ENCODE measurements at regions not wholly inside any gene's neighbourhood (a gene's known extent, or its start where the extent isn't known, plus 50 kb on each side); places are given as distances from the start of the nearest gene placed in this dataset.

DNA sequence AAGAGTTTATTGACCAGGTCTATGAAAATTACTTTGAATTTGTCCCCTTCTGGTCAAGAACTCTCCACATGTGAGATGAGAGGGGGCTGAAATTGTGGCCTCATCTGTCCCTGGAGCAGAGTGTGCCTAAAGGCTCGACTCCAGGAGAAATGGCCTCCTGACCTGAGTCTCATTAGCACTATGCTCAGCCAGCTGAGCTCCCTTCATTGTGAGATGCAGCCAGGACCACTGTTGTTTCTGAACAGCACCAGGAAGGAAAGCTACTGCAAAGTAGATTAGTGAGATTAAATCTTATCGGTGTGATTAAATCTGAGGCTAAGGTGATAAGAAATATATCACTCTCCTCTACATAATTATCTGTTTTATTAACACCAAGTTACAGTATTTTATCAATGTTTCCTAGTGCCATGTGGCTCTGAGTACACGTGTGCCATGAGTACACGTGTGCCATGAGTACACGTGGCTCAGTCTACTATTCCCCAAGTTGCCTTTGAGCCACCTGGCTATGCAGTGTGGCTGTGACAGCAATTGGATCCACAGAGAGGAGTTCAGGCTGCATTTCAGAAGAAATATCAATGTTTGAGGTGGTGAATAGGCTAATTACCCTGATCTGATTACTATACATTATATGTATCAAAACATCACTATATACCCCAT lies 126.9 kb downstream of the IPMK start:
- no peak overlapping the region for H3K4me3 ChIP-seq (ENCODE audit: low read depth in 2 of 2, low read length in 2 of 2)
- H3K4me1 ChIP-seq (ENCODE audit: control insufficient read depth, insufficient read depth, low read length): no peaks in the 10 kb centered on the region
- in situ Hi-C loops (cut with HindIII; ENCODE audit: low pct_unique_long_range_greater_than_20kb, low sequenced_read_pairs): no loop called here
- POLR2A ChIA-PET: no interaction called here
- H3K27me3 ChIP-seq (ENCODE audit: control insufficient read depth, insufficient read depth, low read length): no peaks in the 10 kb centered on the region; the same call in 1 of the 2 replicates
- DNase-seq (ENCODE audit: low read depth, low spot score): no peak
- no peaks in the 10 kb centered on the region for H3K36me3 ChIP-seq (ENCODE audit: control insufficient read depth, insufficient read depth, low read length)
- CTCF ChIA-PET: no interaction called here
- no peak overlapping the region for H3K27ac ChIP-seq (ENCODE audit: low read length)
- no peak for ATAC-seq
- BruUV-seq (replicated peaks): no TSS peak
- intact Hi-C loops (cut with micrococcal nuclease; ENCODE audit: unreplicated experiment): no loop called here
- no peaks in the 10 kb centered on the region for H3K9me3 ChIP-seq (ENCODE audit: control insufficient read depth, insufficient read depth, low read depth, low read length)
- TF ChIP-seq SIN3A (IDR thresholded peaks at IDR 0.05; ENCODE audit: borderline replicate concordance, insufficient read depth, low read depth, low read length): no peak
- no peak for TF ChIP-seq TCF7L2 (IDR thresholded peaks at IDR 0.05; ENCODE audit: low read depth, low read length)
- TF ChIP-seq POLR2AphosphoS5 (IDR thresholded peaks at IDR 0.05; ENCODE audit: low read depth, low read length): no peak
- TF ChIP-seq, protein P1, sequence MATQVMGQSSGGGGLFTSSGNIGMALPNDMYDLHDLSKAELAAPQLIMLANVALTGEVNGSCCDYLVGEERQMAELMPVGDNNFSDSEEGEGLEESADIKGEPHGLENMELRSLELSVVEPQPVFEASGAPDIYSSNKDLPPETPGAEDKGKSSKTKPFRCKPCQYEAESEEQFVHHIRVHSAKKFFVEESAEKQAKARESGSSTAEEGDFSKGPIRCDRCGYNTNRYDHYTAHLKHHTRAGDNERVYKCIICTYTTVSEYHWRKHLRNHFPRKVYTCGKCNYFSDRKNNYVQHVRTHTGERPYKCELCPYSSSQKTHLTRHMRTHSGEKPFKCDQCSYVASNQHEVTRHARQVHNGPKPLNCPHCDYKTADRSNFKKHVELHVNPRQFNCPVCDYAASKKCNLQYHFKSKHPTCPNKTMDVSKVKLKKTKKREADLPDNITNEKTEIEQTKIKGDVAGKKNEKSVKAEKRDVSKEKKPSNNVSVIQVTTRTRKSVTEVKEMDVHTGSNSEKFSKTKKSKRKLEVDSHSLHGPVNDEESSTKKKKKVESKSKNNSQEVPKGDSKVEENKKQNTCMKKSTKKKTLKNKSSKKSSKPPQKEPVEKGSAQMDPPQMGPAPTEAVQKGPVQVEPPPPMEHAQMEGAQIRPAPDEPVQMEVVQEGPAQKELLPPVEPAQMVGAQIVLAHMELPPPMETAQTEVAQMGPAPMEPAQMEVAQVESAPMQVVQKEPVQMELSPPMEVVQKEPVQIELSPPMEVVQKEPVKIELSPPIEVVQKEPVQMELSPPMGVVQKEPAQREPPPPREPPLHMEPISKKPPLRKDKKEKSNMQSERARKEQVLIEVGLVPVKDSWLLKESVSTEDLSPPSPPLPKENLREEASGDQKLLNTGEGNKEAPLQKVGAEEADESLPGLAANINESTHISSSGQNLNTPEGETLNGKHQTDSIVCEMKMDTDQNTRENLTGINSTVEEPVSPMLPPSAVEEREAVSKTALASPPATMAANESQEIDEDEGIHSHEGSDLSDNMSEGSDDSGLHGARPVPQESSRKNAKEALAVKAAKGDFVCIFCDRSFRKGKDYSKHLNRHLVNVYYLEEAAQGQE (IDR thresholded peaks at IDR 0.05; ENCODE audit: insufficient read depth in 1 of 2, low read depth in 2 of 2, low read length in 1 of 2): no peak

DNA sequence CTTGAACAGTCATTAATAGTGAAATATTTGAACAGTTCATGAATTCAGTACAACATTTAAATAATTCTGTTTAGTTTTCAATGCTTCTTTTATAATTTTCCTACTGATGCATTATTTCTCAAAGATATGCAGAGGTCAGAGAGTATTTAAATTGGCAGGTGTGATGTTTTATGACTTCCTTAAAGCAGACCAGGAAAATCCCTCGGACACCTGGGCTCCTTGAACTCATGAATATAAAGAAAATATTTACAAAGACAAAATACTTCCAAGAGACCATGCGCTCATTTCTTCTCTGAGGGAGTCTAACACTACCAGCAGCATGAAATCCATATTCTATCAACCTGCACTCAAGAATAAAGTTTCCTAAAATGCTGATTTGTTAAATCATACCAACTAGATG lies 127.6 kb downstream of the IPMK start:
- ChIA-PET POLR2A (no interaction called here), CTCF (no interaction called here)
- no TSS peak for BruUV-seq (replicated peaks)
- H3K27ac ChIP-seq (ENCODE audit: low read length): no peak overlapping the region
- H3K4me1 ChIP-seq (ENCODE audit: control insufficient read depth, insufficient read depth, low read length): no peaks in the 10 kb centered on the region
- H3K4me3 ChIP-seq (ENCODE audit: low read depth in 2 of 2, low read length in 2 of 2): no peak overlapping the region
- no peaks in the 10 kb centered on the region for H3K36me3 ChIP-seq (ENCODE audit: control insufficient read depth, insufficient read depth, low read length)
- in situ Hi-C loops (cut with HindIII; ENCODE audit: low pct_unique_long_range_greater_than_20kb, low sequenced_read_pairs): no loop called here
- intact Hi-C loops (cut with micrococcal nuclease; ENCODE audit: unreplicated experiment): no loop called here
- no peaks in the 10 kb centered on the region; the same call in 1 of the 2 replicates for H3K27me3 ChIP-seq (ENCODE audit: control insufficient read depth, insufficient read depth, low read length)
- DNase-seq (ENCODE audit: low read depth, low spot score) (no peak), ATAC-seq (no peak)
- TF ChIP-seq, protein P1 (IDR thresholded peaks at IDR 0.05; ENCODE audit: insufficient read depth in 1 of 2, low read depth in 2 of 2, low read length in 1 of 2): no peak
- TF ChIP-seq SIN3A (IDR thresholded peaks at IDR 0.05; ENCODE audit: borderline replicate concordance, insufficient read depth, low read depth, low read length) (no peak), POLR2AphosphoS5 (IDR thresholded peaks at IDR 0.05; ENCODE audit: low read depth, low read length) (no peak), CTCF (IDR thresholded peaks at IDR 0.05) (no peak), TCF7L2 (IDR thresholded peaks at IDR 0.05; ENCODE audit: low read depth, low read length) (no peak)
- H3K9me3 ChIP-seq (ENCODE audit: control insufficient read depth, insufficient read depth, low read depth, low read length): no peaks in the 10 kb centered on the region

All from Panc1 (cell line).